Osteoblast (primary cell): ENCODE measurements at regions not wholly inside any gene's neighbourhood (a gene's known extent, or its start where the extent isn't known, plus 50 kb on each side); places are given as distances from the start of the nearest gene placed in this dataset.

Experiments used
- DNase-seq: peaks from one replicate; pipeline ENCODE4 v3.0.0; 2011; ENCODE audit warnings: low spot score, mixed read lengths; ENCODE audit not compliant: insufficient read length; ENCODE audit errors: missing footprints
- H2AFZ ChIP-seq: 2 replicates; pipeline ENCODE4 v1.6.0; 2011; ENCODE audit warnings: mild to moderate bottlenecking, low read length
- H3K27ac ChIP-seq: 2 replicates; pipeline ENCODE4 v1.5.1; 2011; ENCODE audit warnings: mild to moderate bottlenecking, low read depth, low read length, moderate library complexity
- H3K27me3 ChIP-seq: 2 replicates; pipeline ENCODE4 v1.6.0; 2012; ENCODE audit warnings: mild to moderate bottlenecking, control low read depth, inconsistent platforms, low read length, moderate library complexity; ENCODE audit not compliant: insufficient read depth
- H3K36me3 ChIP-seq: 2 replicates; pipeline ENCODE4 v1.5.1; 2011; ENCODE audit warnings: mild to moderate bottlenecking, low read length, control low read depth, moderate library complexity; ENCODE audit not compliant: insufficient read depth
- H3K4me1 ChIP-seq: 2 replicates; pipeline ENCODE4 v1.5.1; 2011; ENCODE audit warnings: mild to moderate bottlenecking, low read length, control low read depth, moderate library complexity; ENCODE audit not compliant: insufficient read depth
- H3K4me2 ChIP-seq: 2 replicates; pipeline ENCODE4 v1.6.0; 2011; ENCODE audit warnings: mild to moderate bottlenecking, low read length; ENCODE audit not compliant: insufficient read depth
- H3K4me3 ChIP-seq: fragments of 200-600 bp; sonication (generic); 3 replicates; pipeline ENCODE4 v1.5.1; 2012; ENCODE audit warnings: mild to moderate bottlenecking, low read length, inconsistent platforms; ENCODE audit not compliant: insufficient read depth
- H3K79me2 ChIP-seq: 2 replicates; pipeline ENCODE4 v1.6.0; 2012; ENCODE audit warnings: mild to moderate bottlenecking, low read length, control low read depth, inconsistent platforms; ENCODE audit not compliant: insufficient read depth
- H3K9me3 ChIP-seq: 2 replicates; pipeline ENCODE4 v1.5.1; 2011; ENCODE audit warnings: low read depth, low read length, control low read depth
- H4K20me1 ChIP-seq: 2 replicates; pipeline ENCODE4 v1.6.0; 2012; ENCODE audit warnings: mild to moderate bottlenecking, low read length, control low read depth; ENCODE audit not compliant: insufficient read depth
- TF ChIP-seq, protein P1 (sequence below): IDR thresholded peaks from 2 replicates; pipeline ENCODE4 v1.5.1; 2011; ENCODE audit warnings: mild to moderate bottlenecking, low read depth, low read length, moderate library complexity; ENCODE audit errors: extremely low read depth

DNA sequence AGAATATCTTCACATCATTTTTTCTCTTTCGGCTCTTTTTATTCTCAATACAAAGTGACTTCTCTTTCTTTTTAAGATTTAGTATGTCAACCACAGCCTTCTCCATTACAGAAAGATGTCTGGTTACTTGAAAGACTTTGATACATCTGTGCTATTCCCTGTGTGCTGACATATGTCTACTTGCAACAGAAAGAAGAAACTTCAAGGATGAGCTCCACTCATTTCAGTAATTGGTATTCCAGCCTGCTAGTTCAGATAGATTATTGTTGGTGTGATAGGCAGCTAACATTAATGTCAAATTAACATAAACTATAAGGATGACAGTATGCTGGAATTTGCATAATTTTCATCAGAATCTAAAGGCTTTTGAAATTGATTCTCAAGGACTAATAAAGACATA is 948.7 kb downstream of the PCDH18 start:
- TF ChIP-seq, protein P1, sequence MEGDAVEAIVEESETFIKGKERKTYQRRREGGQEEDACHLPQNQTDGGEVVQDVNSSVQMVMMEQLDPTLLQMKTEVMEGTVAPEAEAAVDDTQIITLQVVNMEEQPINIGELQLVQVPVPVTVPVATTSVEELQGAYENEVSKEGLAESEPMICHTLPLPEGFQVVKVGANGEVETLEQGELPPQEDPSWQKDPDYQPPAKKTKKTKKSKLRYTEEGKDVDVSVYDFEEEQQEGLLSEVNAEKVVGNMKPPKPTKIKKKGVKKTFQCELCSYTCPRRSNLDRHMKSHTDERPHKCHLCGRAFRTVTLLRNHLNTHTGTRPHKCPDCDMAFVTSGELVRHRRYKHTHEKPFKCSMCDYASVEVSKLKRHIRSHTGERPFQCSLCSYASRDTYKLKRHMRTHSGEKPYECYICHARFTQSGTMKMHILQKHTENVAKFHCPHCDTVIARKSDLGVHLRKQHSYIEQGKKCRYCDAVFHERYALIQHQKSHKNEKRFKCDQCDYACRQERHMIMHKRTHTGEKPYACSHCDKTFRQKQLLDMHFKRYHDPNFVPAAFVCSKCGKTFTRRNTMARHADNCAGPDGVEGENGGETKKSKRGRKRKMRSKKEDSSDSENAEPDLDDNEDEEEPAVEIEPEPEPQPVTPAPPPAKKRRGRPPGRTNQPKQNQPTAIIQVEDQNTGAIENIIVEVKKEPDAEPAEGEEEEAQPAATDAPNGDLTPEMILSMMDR, result no peak
- Histone ChIP-seq H3K27me3 (no peaks in the 10 kb centered on the region), H3K4me3 (no peak overlapping the region), H2AFZ (no peak overlapping the region), H4K20me1 (no peaks in the 10 kb centered on the region), H3K9me3 (no peaks in the 10 kb centered on the region), H3K36me3 (no peaks in the 10 kb centered on the region), H3K4me1 (no peaks in the 10 kb centered on the region), H3K4me2 (no peak overlapping the region), H3K79me2 (no peaks in the 10 kb centered on the region), H3K27ac (no peak overlapping the region)
- no peak for DNase-seq

DNA sequence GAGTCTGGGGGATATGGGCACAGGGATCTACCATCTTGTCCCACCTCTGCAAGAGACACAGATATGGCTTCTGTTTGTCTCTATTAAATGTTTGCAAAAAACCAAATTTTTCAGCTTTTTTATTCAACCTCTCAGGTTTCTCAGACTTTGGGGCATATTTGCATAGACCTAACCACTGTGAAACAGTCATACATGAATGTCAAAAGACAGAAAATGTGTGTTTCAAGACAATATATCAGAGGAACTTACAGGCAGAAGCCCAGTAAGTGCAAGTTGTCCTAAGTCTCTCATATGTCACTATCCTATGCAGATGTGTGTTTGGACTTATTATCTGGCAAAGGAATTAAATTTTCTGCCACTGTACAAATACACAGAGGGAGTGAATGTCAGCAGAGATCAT is 951.2 kb downstream of the PCDH18 start:
- TF ChIP-seq, protein P1, result no peak
- Histone ChIP-seq H3K4me1 (no peaks in the 10 kb centered on the region), H4K20me1 (no peaks in the 10 kb centered on the region), H3K4me2 (no peak overlapping the region), H3K9me3 (no peaks in the 10 kb centered on the region), H3K27ac (no peak overlapping the region), H3K27me3 (no peaks in the 10 kb centered on the region), H3K79me2 (no peaks in the 10 kb centered on the region), H3K36me3 (no peaks in the 10 kb centered on the region), H3K4me3 (no peak overlapping the region), H2AFZ (no peak overlapping the region)
- DNase-seq, result no peak

GRCh38 chr4:136575146-136575545 is 957.1 kb downstream of the PCDH18 start:
- Histone ChIP-seq H2AFZ (no peak overlapping the region), H3K79me2 (no peaks in the 10 kb centered on the region), H3K27me3 (no peaks in the 10 kb centered on the region), H4K20me1 (no peaks in the 10 kb centered on the region), H3K27ac (no peak overlapping the region), H3K9me3 (no peaks in the 10 kb centered on the region), H3K4me2 (no peak overlapping the region), H3K36me3 (no peaks in the 10 kb centered on the region), H3K4me3 (no peak overlapping the region), H3K4me1 (no peaks in the 10 kb centered on the region)
- TF ChIP-seq, protein P1, result no peak
- DNase-seq, result no peak

GRCh38 chr4:136573460-136573859 is 958.8 kb downstream of the PCDH18 start:
- TF ChIP-seq, protein P1, result no peak
- H3K79me2 ChIP-seq, result no peaks in the 10 kb centered on the region
- no peaks in the 10 kb centered on the region for H3K9me3 ChIP-seq
- no peak overlapping the region for H3K4me3 ChIP-seq
- H3K27me3 ChIP-seq, result no peaks in the 10 kb centered on the region
- no peaks in the 10 kb centered on the region for H4K20me1 ChIP-seq
- no peak overlapping the region for H3K27ac ChIP-seq
- no peak for DNase-seq
- no peaks in the 10 kb centered on the region for H3K4me1 ChIP-seq
- H3K4me2 ChIP-seq, result no peak overlapping the region
- no peaks in the 10 kb centered on the region for H3K36me3 ChIP-seq
- no peak overlapping the region for H2AFZ ChIP-seq
